Jurkat, Clone E6-1 (cell line): ENCODE measurements at regions not wholly inside any gene's neighbourhood (a gene's known extent, or its start where the extent isn't known, plus 50 kb on each side); places are given as distances from the start of the nearest gene placed in this dataset.
A peak's percentile ranks its signal among the peaks of the same experiment; 100 is the strongest.
"Not testable (repeated sequence)": the region's sequence is repeated elsewhere in the genome, so short reads cannot be mapped to it uniquely, and the experiment has no call there.

Source experiments
- DNase-seq: peaks from one replicate; pipeline ENCODE4 v3.0.0-alpha.2; 2011; ENCODE audit warnings: low read depth, low spot score
- H3K4me3 ChIP-seq: 2 replicates; pipeline ENCODE4 v1.5.1; 2011; ENCODE audit warnings: mild to moderate bottlenecking, low read length, control low read depth, moderate library complexity

GRCh38 chr4:126533146-126533805 lies 1099.5 kb upstream of the INTU start:
- DNase-seq, result no peak
- no peak overlapping the region for H3K4me3 ChIP-seq

- DNase-seq, result no peak
- no peak overlapping the region for H3K4me3 ChIP-seq
Measured at GRCh38 chr4:126539771-126540170, 1093.0 kb upstream of the INTU start.

- no peak for DNase-seq
- H3K4me3 ChIP-seq, result no peak overlapping the region
Measured at GRCh38 chr4:126541820-126542219, 1090.9 kb upstream of the INTU start.

- no peak overlapping the region for H3K4me3 ChIP-seq
- DNase-seq, result no peak
Measured at GRCh38 chr4:126544276-126544675, 1088.5 kb upstream of the INTU start.

- DNase-seq, H3K4me3 ChIP-seq: not testable (repeated sequence)
Measured at GRCh38 chr4:126546197-126546596, 1086.6 kb upstream of the INTU start.

- H3K4me3 ChIP-seq, result no peak overlapping the region
- DNase-seq, result no peak
Measured at GRCh38 chr4:126547352-126547751, 1085.4 kb upstream of the INTU start.

- no peak overlapping the region for H3K4me3 ChIP-seq
- DNase-seq, result no peak
Measured at GRCh38 chr4:126548890-126549289, 1083.9 kb upstream of the INTU start.

- H3K4me3 ChIP-seq, result no peak overlapping the region
- DNase-seq, result no peak
Measured at GRCh38 chr4:126552321-126552720, 1080.4 kb upstream of the INTU start.

- no peak for DNase-seq
- no peak overlapping the region for H3K4me3 ChIP-seq
Measured at GRCh38 chr4:126553248-126553647, 1079.5 kb upstream of the INTU start.

- H3K4me3 ChIP-seq, result no peak overlapping the region
- no peak for DNase-seq
Measured at GRCh38 chr4:126558596-126558995, 1074.2 kb upstream of the INTU start.

GRCh38 chr4:126559961-126560360 lies 1072.8 kb upstream of the INTU start:
- no peak for DNase-seq
- no peak overlapping the region for H3K4me3 ChIP-seq

GRCh38 chr4:126560794-126561193 lies 1072.0 kb upstream of the INTU start:
- DNase-seq, result no peak
- no peak overlapping the region for H3K4me3 ChIP-seq

GRCh38 chr4:126563389-126563788 lies 1069.4 kb upstream of the INTU start:
- DNase-seq, result no peak
- H3K4me3 ChIP-seq, result no peak overlapping the region

GRCh38 chr4:126564283-126564854 lies 1068.4 kb upstream of the INTU start:
- no peak overlapping the region for H3K4me3 ChIP-seq
- DNase-seq, result no peak

GRCh38 chr4:126568652-126569570 lies 1063.8 kb upstream of the INTU start:
- H3K4me3 ChIP-seq, result no peak overlapping the region
- no peak for DNase-seq

- peak; percentile 9 for DNase-seq
Measured at GRCh38 chr4:126572264-126572663, 1060.5 kb upstream of the INTU start.

GRCh38 chr4:126582737-126583136 lies 1050.0 kb upstream of the INTU start:
- no peak for DNase-seq
- H3K4me3 ChIP-seq, result no peak overlapping the region

More at GRCh38 chr4:126572264-126572663, 1060.5 kb upstream of the INTU start:
- no peak overlapping the region for H3K4me3 ChIP-seq

GRCh38 chr4:126583509-126583908 lies 1049.2 kb upstream of the INTU start:
- no peak overlapping the region for H3K4me3 ChIP-seq
- peak; percentile 19 for DNase-seq

GRCh38 chr4:126591583-126591982 lies 1041.2 kb upstream of the INTU start:
- H3K4me3 ChIP-seq, result no peak overlapping the region
- DNase-seq, result no peak

- no peak for DNase-seq
- H3K4me3 ChIP-seq, result no peak overlapping the region
Measured at GRCh38 chr4:126592088-126592487, 1040.7 kb upstream of the INTU start.
